Panc1 (cell line): ENCODE measurements at regions not wholly inside any gene's neighbourhood (a gene's known extent, or its start where the extent isn't known, plus 50 kb on each side); places are given as distances from the start of the nearest gene placed in this dataset.

Source experiments
- ATAC-seq: fragments of 200-7000 bp; cut with Tn5 transposase; 2 replicates; pipeline ENCODE4 v1.9.1; 2020; ENCODE audit warnings: mild to moderate bottlenecking, moderate library complexity
- BruUV-seq: library from RNA; stranded (reverse); fragments of 400-500 nt; replicated peaks from 2 replicates; lab custom pipeline; 2021; lab: Mats Ljungman, UMichigan
- CTCF ChIA-PET: fragments of 300-600 bp; sonication (Branson Sonifier 250); formaldehyde crosslinking; loops from one replicate; lab custom pipeline; 2022; ENCODE audit warnings: antibody characterized with exemption; lab: Charles Lee
- POLR2A ChIA-PET: fragments of 300-600 bp; sonication (Branson Sonifier 250); formaldehyde crosslinking; loops from one replicate; lab custom pipeline; 2022; ENCODE audit warnings: antibody characterized with exemption; lab: Charles Lee
- DNase-seq: peaks from one replicate; pipeline ENCODE4 v3.0.0-alpha.2; 2010; ENCODE audit warnings: low read depth, low spot score
- H3K27ac ChIP-seq: 2 replicates; pipeline ENCODE4 v1.5.1; 2011; ENCODE audit warnings: mild to moderate bottlenecking, low read length, inconsistent platforms
- H3K27me3 ChIP-seq: fragments of 200-500 bp; sonication (Bioruptor generic); 2 replicates; pipeline ENCODE4 v1.6.0; 2014; ENCODE audit warnings: low read length, inconsistent platforms; ENCODE audit not compliant: control insufficient read depth, insufficient read depth
- H3K36me3 ChIP-seq: fragments of 200-500 bp; sonication (Bioruptor generic); 2 replicates; pipeline ENCODE4 v1.5.1; 2014; ENCODE audit warnings: inconsistent platforms, mild to moderate bottlenecking, low read length, moderate library complexity; ENCODE audit not compliant: control insufficient read depth, insufficient read depth
- H3K4me1 ChIP-seq: 2 replicates; pipeline ENCODE4 v1.5.1; 2011; ENCODE audit warnings: inconsistent platforms, mild to moderate bottlenecking, low read length, moderate library complexity; ENCODE audit not compliant: control insufficient read depth, insufficient read depth
- H3K4me3 ChIP-seq, 2 experiments: 2 replicates each; pipeline ENCODE4 v1.5.1; 2011 to 2012; ENCODE audit warnings: low read depth in 2 of 2, low read length in 2 of 2, mild to moderate bottlenecking in 2 of 2, inconsistent platforms in 1 of 2, moderate library complexity in 1 of 2
- H3K9me3 ChIP-seq: fragments of 200-500 bp; sonication (Bioruptor generic); 2 replicates; pipeline ENCODE4 v1.5.1; 2014; ENCODE audit warnings: low read depth, mild to moderate bottlenecking, inconsistent platforms, low read length, moderate library complexity; ENCODE audit not compliant: control insufficient read depth, insufficient read depth
- CTCF ChIP-seq: fragments of 450-650 bp; IDR thresholded peaks from 2 replicates; pipeline ENCODE4 v1.5.1; 2017; ENCODE audit warnings: mild to moderate bottlenecking
- POLR2AphosphoS5 ChIP-seq: IDR thresholded peaks from 2 replicates; pipeline ENCODE4 v1.6.1; 2012; ENCODE audit warnings: mild to moderate bottlenecking, low read depth, low read length, moderate library complexity
- REST ChIP-seq, 2 experiments: IDR thresholded peaks; 2 replicates each; pipeline ENCODE4 v1.6.1; 2011 to 2012; ENCODE audit warnings: low read depth in 2 of 2, control low read depth in 1 of 2, low read length in 1 of 2, mild to moderate bottlenecking in 1 of 2, moderate library complexity in 1 of 2; ENCODE audit not compliant: insufficient read depth in 1 of 2
- SIN3A ChIP-seq: IDR thresholded peaks from 2 replicates; pipeline ENCODE4 v1.6.1; 2012; ENCODE audit warnings: low read depth, mild to moderate bottlenecking, low read length, moderate library complexity, borderline replicate concordance; ENCODE audit not compliant: insufficient read depth
- TCF7L2 ChIP-seq: IDR thresholded peaks from 2 replicates; pipeline ENCODE4 v1.6.1; 2011; ENCODE audit warnings: mild to moderate bottlenecking, low read depth, low read length, inconsistent platforms
- in situ Hi-C: cut with HindIII; loops from 2 replicates; pipeline ENCODE4 v1.10.0; 2016; ENCODE audit warnings: low sequenced_read_pairs, low pct_unique_long_range_greater_than_20kb
- intact Hi-C: fragments of 100-400 bp; cut with micrococcal nuclease; formaldehyde crosslinking; loops from one replicate; pipeline ENCODE4 v1.10.0; 2022; ENCODE audit not compliant: unreplicated experiment

DNA sequence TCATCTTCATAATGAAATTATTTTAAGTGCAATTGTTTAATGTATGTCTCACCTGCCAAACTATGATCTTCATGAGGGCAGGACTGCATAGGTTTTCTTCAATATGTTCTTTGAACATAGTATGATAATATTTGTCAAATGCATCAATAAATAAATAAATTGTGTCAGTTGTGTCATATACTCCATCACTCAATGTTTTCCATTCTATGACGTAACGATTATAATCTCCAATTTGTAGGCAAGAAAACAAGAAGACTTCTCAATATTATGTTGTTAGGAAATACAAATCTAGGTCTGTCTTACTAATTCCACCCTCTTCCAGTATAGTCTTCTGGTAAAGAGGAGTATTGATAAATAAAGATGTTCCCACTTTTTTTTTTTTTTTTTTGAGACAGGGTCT, 858.1 kb downstream of the MAFB start:
- H3K36me3 ChIP-seq = no peaks in the 10 kb centered on the region
- H3K4me3 ChIP-seq = no peak overlapping the region
- in situ Hi-C loops = no loop called here
- no peak overlapping the region for H3K27ac ChIP-seq
- no peak for ATAC-seq
- ChIA-PET POLR2A (no interaction called here), CTCF (no interaction called here)
- no peak for TF ChIP-seq REST (IDR thresholded peaks at IDR 0.05; ENCODE audit: insufficient read depth in 1 of 2, low read depth in 2 of 2, low read length in 1 of 2)
- BruUV-seq = no TSS peak
- H3K27me3 ChIP-seq = no peaks in the 10 kb centered on the region
- no peak for DNase-seq
- H3K4me1 ChIP-seq = no peaks in the 10 kb centered on the region
- intact Hi-C loops = no loop called here
- no peaks in the 10 kb centered on the region for H3K9me3 ChIP-seq

DNA sequence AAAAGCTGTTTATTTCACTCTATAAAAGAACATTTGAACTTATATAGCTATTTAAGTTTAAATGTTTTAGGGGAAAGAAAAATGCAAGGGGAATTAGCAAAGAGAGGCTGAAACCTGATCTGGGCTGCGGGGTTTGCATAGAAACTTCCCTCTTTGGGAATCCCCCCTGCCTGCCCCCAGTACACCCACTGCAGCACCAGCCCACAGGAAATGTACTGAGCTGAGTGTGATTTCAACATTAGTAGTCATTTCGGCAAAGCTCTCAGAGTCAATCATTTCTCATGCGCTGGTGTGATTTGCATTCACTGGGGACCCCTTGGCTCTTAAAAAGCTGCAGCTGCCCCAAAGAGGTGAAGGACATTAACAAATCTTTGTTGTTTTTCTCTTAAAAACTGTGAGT, 859.4 kb downstream of the MAFB start:
- TF ChIP-seq REST (IDR thresholded peaks at IDR 0.05; ENCODE audit: insufficient read depth in 1 of 2, low read depth in 2 of 2, low read length in 1 of 2) = no peak
- no peak for TF ChIP-seq TCF7L2
- no peak for TF ChIP-seq POLR2AphosphoS5
- no peak for TF ChIP-seq SIN3A
- no peak for TF ChIP-seq CTCF
- CTCF ChIA-PET = no interaction called here
- no peaks in the 10 kb centered on the region for H3K9me3 ChIP-seq
- no peak for ATAC-seq
- POLR2A ChIA-PET = no interaction called here
- no peak overlapping the region for H3K4me3 ChIP-seq
- H3K27me3 ChIP-seq = no peaks in the 10 kb centered on the region
- H3K4me1 ChIP-seq = no peaks in the 10 kb centered on the region
- DNase-seq = no peak
- no peak overlapping the region for H3K27ac ChIP-seq
- intact Hi-C loops = no loop called here
- no peaks in the 10 kb centered on the region for H3K36me3 ChIP-seq
- in situ Hi-C loops = no loop called here
- BruUV-seq = no TSS peak
